CD14-positive monocyte (primary cell): ENCODE measurements at regions not wholly inside any gene's neighbourhood (a gene's known extent, or its start where the extent isn't known, plus 50 kb on each side); places are given as distances from the start of the nearest gene placed in this dataset.

Source experiments
- DNase-seq, 3 donors: peaks; one replicate each; pipeline ENCODE4 v3.0.0-alpha.2; 2011 to 2022
- H2AFZ ChIP-seq: 2 replicates; pipeline ENCODE4 v1.6.0; 2012; ENCODE audit warnings: mild to moderate bottlenecking, low read depth, low read length, inconsistent platforms; ENCODE audit not compliant: insufficient read depth, poor library complexity, severe bottlenecking
- H3K27ac ChIP-seq, 2 donors: 1 replicate in 1 of 2; 2 replicates in 1 of 2; pipeline ENCODE4 v1.5.1; 2012 to 2013; ENCODE audit warnings: low read length in 2 of 2, control low read depth in 1 of 2, inconsistent platforms in 1 of 2, low read depth in 1 of 2, mild to moderate bottlenecking in 1 of 2
- H3K27me3 ChIP-seq, 2 donors: one replicate each; pipeline versions ENCODE4 v1.6.0 to v1.6.1; 2011 to 2013; ENCODE audit warnings: low read length in 2 of 2; ENCODE audit not compliant: control insufficient read depth in 2 of 2, insufficient read depth in 2 of 2
- H3K36me3 ChIP-seq, 2 donors: replicated peaks in 1 of 2; 1 replicate in 1 of 2; 2 replicates in 1 of 2; pipeline versions ENCODE4 v1.5.1 to v1.6.1; 2012 to 2013; ENCODE audit warnings: low read length in 2 of 2, control low read depth in 1 of 2, inconsistent platforms in 1 of 2, mild to moderate bottlenecking in 1 of 2; ENCODE audit not compliant: insufficient read depth in 2 of 2, control insufficient read depth in 1 of 2
- H3K4me1 ChIP-seq, 2 donors: 1 replicate in 1 of 2; 2 replicates in 1 of 2; pipeline versions ENCODE4 v1.5.1 to v1.6.1; 2012 to 2013; ENCODE audit warnings: low read length in 2 of 2, control low read depth in 1 of 2, inconsistent platforms in 1 of 2, mild to moderate bottlenecking in 1 of 2, moderate library complexity in 1 of 2; ENCODE audit not compliant: insufficient read depth in 2 of 2, control insufficient read depth in 1 of 2
- H3K4me2 ChIP-seq: replicated peaks from 2 replicates; pipeline ENCODE3; 2012; ENCODE audit warnings: low read length, moderate library complexity, mild to moderate bottlenecking; ENCODE audit not compliant: poor library complexity, severe bottlenecking; ENCODE audit errors: extremely low read depth
- H3K4me3 ChIP-seq, 3 experiments: fragments of 200-600 bp in 1 of 3; sonication (generic) in 1 of 3; replicated peaks in 1 of 3; 1 replicate in 2 of 3; 2 replicates in 1 of 3; pipeline ENCODE4 v1.5.1; 2011 to 2013; ENCODE audit warnings: low read length in 3 of 3, mild to moderate bottlenecking in 3 of 3, control low read depth in 2 of 3, low read depth in 2 of 3, inconsistent platforms in 1 of 3, moderate library complexity in 1 of 3
- H3K79me2 ChIP-seq: 2 replicates; pipeline ENCODE4 v1.6.0; 2012; ENCODE audit warnings: mild to moderate bottlenecking, control low read depth, inconsistent platforms, low read length, moderate library complexity; ENCODE audit not compliant: insufficient read depth
- H3K9ac ChIP-seq: 2 replicates; pipeline ENCODE4 v1.6.0; 2017; ENCODE audit warnings: low read length, mild to moderate bottlenecking; ENCODE audit not compliant: insufficient read depth, poor library complexity, severe bottlenecking
- H3K9me3 ChIP-seq, 2 donors: replicated peaks in 1 of 2; 1 replicate in 1 of 2; 2 replicates in 1 of 2; pipeline versions ENCODE4 v1.5.1 to v1.6.1; 2012 to 2013; ENCODE audit warnings: low read length in 2 of 2, control low read depth in 1 of 2; ENCODE audit not compliant: control insufficient read depth in 1 of 2, insufficient read depth in 1 of 2
- H4K20me1 ChIP-seq: 2 replicates; pipeline ENCODE4 v1.6.0; 2012; ENCODE audit warnings: mild to moderate bottlenecking, low read length, control low read depth, moderate library complexity; ENCODE audit not compliant: insufficient read depth
- H3K27ac Mint-ChIP-seq, 7 donors: one replicate each; pipeline ENCODE4 v1.8.0; 2020; ENCODE audit warnings: mild to moderate bottlenecking in 7 of 7, mixed read lengths in 7 of 7, moderate library complexity in 6 of 7, inconsistent platforms in 2 of 7
- H3K27me3 Mint-ChIP-seq, 3 donors: one replicate each; pipeline ENCODE4 v1.8.0; 2021 to 2022; ENCODE audit warnings: low read depth in 3 of 3, mild to moderate bottlenecking in 3 of 3, mixed read lengths in 3 of 3, moderate library complexity in 3 of 3, inconsistent platforms in 1 of 3
- H3K36me3 Mint-ChIP-seq, 2 donors: one replicate each; pipeline ENCODE4 v1.8.0; 2020; ENCODE audit warnings: mixed read lengths in 2 of 2, inconsistent platforms in 1 of 2, mild to moderate bottlenecking in 1 of 2
- H3K4me1 Mint-ChIP-seq: one replicate; pipeline ENCODE4 v1.8.0; 2020; ENCODE audit warnings: mild to moderate bottlenecking, mixed read lengths
- H3K4me3 Mint-ChIP-seq, 2 donors: one replicate each; pipeline ENCODE4 v1.8.0; 2020; ENCODE audit warnings: mild to moderate bottlenecking in 2 of 2, mixed read lengths in 2 of 2, moderate library complexity in 1 of 2
- H3K9me3 Mint-ChIP-seq, 7 donors: one replicate each; pipeline ENCODE4 v1.8.0; 2020 to 2022; ENCODE audit warnings: mixed read lengths in 7 of 7, mild to moderate bottlenecking in 6 of 7, moderate library complexity in 6 of 7, inconsistent platforms in 2 of 7
- CTCF ChIP-seq: fragments of 200-600 bp; IDR thresholded peaks from one replicate; pipeline ENCODE4 v1.8.0; 2022; ENCODE audit warnings: antibody characterized with exemption, mild to moderate bottlenecking
- WGBS: methylation state at CpG from one replicate; pipeline ENCODE4 v1.1.5; 2013; ENCODE audit warnings: missing lambda C conversion rate; ENCODE audit not compliant: insufficient coverage; 5-methylcytosine and 5-hydroxymethylcytosine counted together
- intact Hi-C, 2 donors: fragments of 100-400 bp; cut with micrococcal nuclease; formaldehyde crosslinking; loops; one replicate each; pipeline versions ENCODE4 v1.15.0 to v1.15.1; 2023

GRCh38 chr1:184272175-184272866 lies 114.5 kb upstream of the C1orf21 start:
- Histone ChIP-seq H3K4me3 (no peak overlapping the region), H3K36me3 (no peaks in the 10 kb centered on the region), H3K4me2 (no peak overlapping the region), H3K79me2 (no peaks in the 10 kb centered on the region), H3K9ac (no peak overlapping the region), H3K9me3 (no peaks in the 10 kb centered on the region), H3K27me3 (no peaks in the 10 kb centered on the region), H4K20me1 (no peaks in the 10 kb centered on the region), H2AFZ (no peak overlapping the region), H3K4me1 (no peaks in the 10 kb centered on the region), H3K27ac (no peak overlapping the region)
- no peak overlapping the region for H3K4me3 Mint-ChIP-seq
- intact Hi-C loops = no loop called here
- peaks cover 0 to 2% (median 2%) of the 10 kb centered on the region in 3 donors for H3K27me3 Mint-ChIP-seq
- no peak overlapping the region for H3K27ac Mint-ChIP-seq
- no peaks in the 10 kb centered on the region for H3K4me1 Mint-ChIP-seq
- no CpG with 5 or more reads among the region's 5 CpGs for WGBS
- H3K9me3 Mint-ChIP-seq = peaks cover 0 to 6% (median 0%) of the 10 kb centered on the region in 7 donors
- no peak for TF ChIP-seq CTCF
- DNase-seq = no peak
- H3K36me3 Mint-ChIP-seq = no peaks in the 10 kb centered on the region

- no peaks in the 10 kb centered on the region for H3K79me2 ChIP-seq
- no peak overlapping the region for H3K9ac ChIP-seq
- H3K4me3 Mint-ChIP-seq = no peak overlapping the region
- no peak overlapping the region for H3K4me2 ChIP-seq
- no peak for DNase-seq
- H3K4me1 Mint-ChIP-seq = no peaks in the 10 kb centered on the region
- no peak overlapping the region for H2AFZ ChIP-seq
- no peaks in the 10 kb centered on the region for H3K27me3 ChIP-seq
- no peaks in the 10 kb centered on the region for H3K36me3 Mint-ChIP-seq
- H3K4me1 ChIP-seq = no peaks in the 10 kb centered on the region
- H4K20me1 ChIP-seq = no peaks in the 10 kb centered on the region
- H3K9me3 Mint-ChIP-seq = peaks cover 0 to 6% (median 1%) of the 10 kb centered on the region in 7 donors
- no CpG with 5 or more reads among the region's 3 CpGs for WGBS
- H3K36me3 ChIP-seq = no peaks in the 10 kb centered on the region
- H3K27ac Mint-ChIP-seq = no peak overlapping the region
- no peak overlapping the region for H3K27ac ChIP-seq
- intact Hi-C loops = no loop called here
- no peak for TF ChIP-seq CTCF
- peaks cover 0 to 3% (median 2%) of the 10 kb centered on the region in 3 donors for H3K27me3 Mint-ChIP-seq
- no peak overlapping the region for H3K4me3 ChIP-seq
- no peaks in the 10 kb centered on the region for H3K9me3 ChIP-seq
These were observed 110.4 kb upstream of the C1orf21 start for GRCh38 chr1:184276416-184276815.
